A549 (cell line): ENCODE measurements at regions not wholly inside any gene's neighbourhood (a gene's known extent, or its start where the extent isn't known, plus 50 kb on each side); places are given as distances from the start of the nearest gene placed in this dataset.

Source experiments
- ATAC-seq, 2 experiments: fragments of 200-7000 bp in 1 of 2; fragments of >200 bp in 1 of 2; cut with Nextera tagmentation in 1 of 2; cut with Tn5 transposase in 1 of 2; 3 replicates each; pipeline versions ENCODE4 v1.8.0 to v1.9.1; 2018 to 2020; ENCODE audit warnings: mild to moderate bottlenecking in 1 of 2, moderate library complexity in 1 of 2
- CTCF ChIA-PET: fragments of 300-600 bp; sonication (Branson Sonifier 250); formaldehyde crosslinking; extraction: SDS; loops from one replicate; lab custom pipeline; 2021; ENCODE audit warnings: antibody characterized with exemption, inconsistent platforms; lab: Yijun Ruan, JAX
- POLR2A ChIA-PET: fragments of 350-600 bp; formaldehyde crosslinking; extraction: SDS; loops from one replicate; lab custom pipeline; 2021; ENCODE audit warnings: antibody characterized with exemption, inconsistent platforms; lab: Yijun Ruan, JAX
- DNase-seq, 2 experiments: peaks; one replicate each; pipeline versions ENCODE4 v3.0.0 to v3.0.0-alpha.2; 2011 to 2016; ENCODE audit warnings: low read depth in 1 of 2, low spot score in 1 of 2
- FAIRE-seq: peaks from 2 replicates; lab custom pipeline; 2011; peaks lifted over from hg19 to GRCh38; lab: Jason Lieb, UNC
- H3K27ac ChIP-seq, 2 experiments: fragments of >200 bp; sonication (Bioruptor Twin); formaldehyde crosslinking; 3 replicates each; pipeline ENCODE4 v1.5.1; 2016 to 2017
- H3K4me1 ChIP-seq: fragments of >200 bp; sonication (Bioruptor Twin); formaldehyde crosslinking; 3 replicates; pipeline ENCODE4 v1.6.1; 2016
- H3K4me2 ChIP-seq: fragments of >200 bp; sonication (Bioruptor Twin); formaldehyde crosslinking; 3 replicates; pipeline ENCODE4 v1.6.1; 2016
- H3K4me3 ChIP-seq: fragments of >200 bp; sonication (Bioruptor Twin); formaldehyde crosslinking; 3 replicates; pipeline ENCODE4 v1.5.1; 2016
- H3K9me3 ChIP-seq: fragments of >200 bp; sonication (Bioruptor Twin); formaldehyde crosslinking; 3 replicates; pipeline ENCODE4 v1.6.1; 2016
- ATOH8 ChIP-seq: fragments of 250-450 bp; sonication (Bioruptor Pico); IDR thresholded peaks from 2 replicates; pipeline ENCODE4 v1.5.0; 2020; ENCODE audit warnings: low read depth, mild to moderate bottlenecking, moderate library complexity
- BCL3 ChIP-seq: fragments of >200 bp; sonication (Bioruptor Twin); formaldehyde crosslinking; IDR thresholded peaks from 3 replicates; pipeline ENCODE4 v1.6.1; 2016
- BHLHE40 ChIP-seq: IDR thresholded peaks from 2 replicates; pipeline ENCODE4 v1.6.1; 2012; ENCODE audit warnings: low read depth, low read length, inconsistent platforms
- E2F6 ChIP-seq: IDR thresholded peaks from 2 replicates; pipeline ENCODE4 v1.6.1; 2012; ENCODE audit warnings: low read depth, borderline replicate concordance
- EP300 ChIP-seq, 2 experiments: fragments of >200 bp; sonication (Bioruptor Twin); formaldehyde crosslinking; IDR thresholded peaks; 2 replicates in 1 of 2; 3 replicates in 1 of 2; pipeline ENCODE4 v1.6.1; 2016 to 2017
- FOSL2 ChIP-seq, 2 experiments: fragments of 450-650 bp in 1 of 2; fragments of >200 bp in 1 of 2; sonication (Bioruptor Twin) in 1 of 2; formaldehyde crosslinking; IDR thresholded peaks; 2 replicates each; pipeline versions ENCODE4 v1.5.0 to v1.6.1; 2016 to 2020; ENCODE audit warnings: mild to moderate bottlenecking in 1 of 2, moderate library complexity in 1 of 2
- FOXS1 ChIP-seq: fragments of 250-450 bp; sonication (Bioruptor Pico); IDR thresholded peaks from 2 replicates; pipeline ENCODE4 v1.5.0; 2020; ENCODE audit warnings: mild to moderate bottlenecking, moderate library complexity
- GATA3 ChIP-seq: IDR thresholded peaks from 2 replicates; pipeline ENCODE4 v1.6.1; 2012; ENCODE audit warnings: borderline replicate concordance
- HDAC2 ChIP-seq: fragments of 200-600 bp; sonication (generic); IDR thresholded peaks from 2 replicates; pipeline ENCODE4 v1.6.1; 2016
- HES2 ChIP-seq: fragments of >200 bp; sonication (Bioruptor Twin); formaldehyde crosslinking; IDR thresholded peaks from 2 replicates; pipeline ENCODE4 v1.6.1; 2016
- HOXA7 ChIP-seq: fragments of 250-450 bp; sonication (Bioruptor Pico); IDR thresholded peaks from 2 replicates; pipeline ENCODE4 v1.5.0; 2020; ENCODE audit warnings: mild to moderate bottlenecking, moderate library complexity
- KDM5A ChIP-seq: fragments of 200-600 bp; sonication (generic); IDR thresholded peaks from 2 replicates; pipeline ENCODE4 v1.6.1; 2016; ENCODE audit warnings: antibody characterized with exemption, mild to moderate bottlenecking
- NFE2L2 ChIP-seq: fragments of 150-350 bp; conservative IDR thresholded peaks from 2 replicates; pipeline ENCODE4 v1.6.1; 2014; ENCODE audit warnings: low read length
- PHF8 ChIP-seq: fragments of 200-600 bp; sonication (generic); IDR thresholded peaks from 2 replicates; pipeline ENCODE4 v1.6.1; 2016; ENCODE audit warnings: low read depth, mild to moderate bottlenecking, antibody characterized with exemption, moderate library complexity, borderline replicate concordance
- POLR2A ChIP-seq: IDR thresholded peaks from 2 replicates; pipeline ENCODE4 v1.6.1; 2012; ENCODE audit warnings: mild to moderate bottlenecking, low read length
- POLR2AphosphoS2 ChIP-seq: conservative IDR thresholded peaks from 2 replicates; pipeline ENCODE4 v1.6.1; 2012; ENCODE audit warnings: low read length, improper control_type of control experiment, inconsistent platforms
- RAD21 ChIP-seq, 2 experiments: fragments of >200 bp in 1 of 2; sonication (Bioruptor Twin) in 1 of 2; formaldehyde crosslinking in 1 of 2; IDR thresholded peaks in 1 of 2; conservative IDR thresholded peaks in 1 of 2; 2 replicates in 1 of 2; 3 replicates in 1 of 2; pipeline ENCODE4 v1.6.1; 2012 to 2018; ENCODE audit warnings: inconsistent platforms in 1 of 2
- RCOR1 ChIP-seq: fragments of 150-350 bp; IDR thresholded peaks from 2 replicates; pipeline ENCODE4 v1.6.1; 2014; ENCODE audit warnings: antibody characterized with exemption, low read length, low read depth
- REST ChIP-seq: fragments of 200-600 bp; sonication (generic); IDR thresholded peaks from 2 replicates; pipeline ENCODE4 v1.6.1; 2016; ENCODE audit warnings: antibody characterized with exemption, mild to moderate bottlenecking, moderate library complexity
- RFX5 ChIP-seq: fragments of 450-650 bp; IDR thresholded peaks from 2 replicates; pipeline ENCODE4 v1.7.1; 2014; ENCODE audit warnings: antibody characterized with exemption, mild to moderate bottlenecking, moderate library complexity
- RNF2 ChIP-seq: fragments of 200-600 bp; sonication (generic); IDR thresholded peaks from 2 replicates; pipeline ENCODE4 v1.6.1; 2016; ENCODE audit warnings: low read depth, mild to moderate bottlenecking, antibody characterized with exemption, moderate library complexity, borderline replicate concordance
- ZC3H11A ChIP-seq: fragments of 450-650 bp; IDR thresholded peaks from 2 replicates; pipeline ENCODE4 v1.6.1; 2014; ENCODE audit warnings: antibody characterized with exemption, mild to moderate bottlenecking
- ZNF302 ChIP-seq: fragments of 250-450 bp; sonication (Bioruptor Pico); IDR thresholded peaks from 2 replicates; pipeline ENCODE4 v1.9.0; 2021; ENCODE audit warnings: inconsistent platforms, mild to moderate bottlenecking, moderate library complexity
- WGBS: methylation state at CpG from one replicate; pipeline ENCODE4 v1.1.6; 2017; ENCODE audit errors: missing lambda C conversion rate; 5-methylcytosine and 5-hydroxymethylcytosine counted together
- TF ChIP-seq, protein P1 (sequence below): fragments of 150-350 bp; IDR thresholded peaks from 2 replicates; pipeline ENCODE4 v1.6.1; 2014; ENCODE audit warnings: low read depth, mild to moderate bottlenecking, low read length

DNA sequence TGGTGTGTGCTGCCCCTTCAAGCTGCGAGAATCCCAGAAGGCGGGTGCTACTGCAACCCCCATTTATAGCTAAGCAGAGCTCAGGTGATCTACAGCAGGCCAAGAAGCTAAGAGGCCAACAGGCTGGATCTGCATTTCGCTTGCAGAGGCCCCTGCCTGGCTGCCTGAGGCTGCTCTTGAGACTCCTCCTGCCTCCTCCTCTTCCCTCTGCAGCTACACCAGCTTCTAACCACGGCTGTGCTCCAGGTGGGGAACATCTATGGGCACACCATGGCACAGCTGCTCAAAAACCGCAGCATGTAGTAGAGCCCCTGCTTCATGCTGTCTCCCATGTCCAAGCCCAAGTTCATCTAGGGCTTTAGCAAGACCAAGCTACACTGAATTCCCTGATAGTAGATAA lies 72.9 kb upstream of the ZNF678 start:
- DNase-seq: no peak
- ATAC-seq: no peak
- Histone ChIP-seq H3K4me2 (no peak overlapping the region), H3K9me3 (peaks cover 7% of the 10 kb centered on the region; the same call in 2 of the 3 replicates), H3K27ac (no peak overlapping the region), H3K4me3 (no peak overlapping the region), H3K4me1 (no peaks in the 10 kb centered on the region)
- CTCF ChIA-PET: no interaction called here
- no peak for FAIRE-seq
- no peak for TF ChIP-seq BHLHE40
- TF ChIP-seq RNF2: no peak
- TF ChIP-seq FOSL2 (IDR thresholded peaks at IDR 0.05): no peak
- TF ChIP-seq FOSL2 (CRISPR knock-in tag; IDR thresholded peaks at IDR 0.05): no peak
- no peak for TF ChIP-seq E2F6
- TF ChIP-seq HDAC2: no peak
- TF ChIP-seq POLR2A: no peak
- no peak for TF ChIP-seq ZNF302
- no peak for TF ChIP-seq ZC3H11A
- TF ChIP-seq GATA3: no peak
- no peak for TF ChIP-seq RFX5
- no peak for TF ChIP-seq NFE2L2
- TF ChIP-seq POLR2AphosphoS2: no peak
- no peak for TF ChIP-seq HOXA7
- TF ChIP-seq ATOH8 (CRISPR knock-in tag): no peak
- TF ChIP-seq RCOR1: no peak
- TF ChIP-seq BCL3: no peak
- TF ChIP-seq PHF8: no peak
- TF ChIP-seq REST: no peak
- no peak for TF ChIP-seq KDM5A
- POLR2A ChIA-PET: no interaction called here
- WGBS: 11% methylated on average over 5 of the region's 5 CpGs

GRCh38 chr1:227490001-227490400 lies 73.4 kb upstream of the ZNF678 start:
- Histone ChIP-seq H3K4me1 (no peaks in the 10 kb centered on the region), H3K4me2 (no peak overlapping the region)
- FAIRE-seq: no peak
- ChIA-PET POLR2A (no interaction called here), CTCF (no interaction called here)
- 41% methylated on average over 2 of the region's 2 CpGs for WGBS
- ATAC-seq: no peak
- DNase-seq: no peak
- no peak for TF ChIP-seq ZNF302
- TF ChIP-seq, protein P1, sequence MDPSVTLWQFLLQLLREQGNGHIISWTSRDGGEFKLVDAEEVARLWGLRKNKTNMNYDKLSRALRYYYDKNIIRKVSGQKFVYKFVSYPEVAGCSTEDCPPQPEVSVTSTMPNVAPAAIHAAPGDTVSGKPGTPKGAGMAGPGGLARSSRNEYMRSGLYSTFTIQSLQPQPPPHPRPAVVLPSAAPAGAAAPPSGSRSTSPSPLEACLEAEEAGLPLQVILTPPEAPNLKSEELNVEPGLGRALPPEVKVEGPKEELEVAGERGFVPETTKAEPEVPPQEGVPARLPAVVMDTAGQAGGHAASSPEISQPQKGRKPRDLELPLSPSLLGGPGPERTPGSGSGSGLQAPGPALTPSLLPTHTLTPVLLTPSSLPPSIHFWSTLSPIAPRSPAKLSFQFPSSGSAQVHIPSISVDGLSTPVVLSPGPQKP: no peak
- no peak for TF ChIP-seq HES2
- TF ChIP-seq ATOH8 (CRISPR knock-in tag): no peak
- no peak for TF ChIP-seq FOXS1
- TF ChIP-seq KDM5A: no peak
- no peak for TF ChIP-seq RFX5
- no peak for TF ChIP-seq EP300 (IDR thresholded peaks at IDR 0.05)
- no peak for TF ChIP-seq GATA3
- TF ChIP-seq RAD21 (conservative IDR thresholded peaks at IDR 0.05 in 1 of 2, IDR thresholded peaks at IDR 0.05 in 1 of 2): no peak
- TF ChIP-seq, all 56 proteins: peak for 0
- H3K9me3 ChIP-seq: peaks cover 7% of the 10 kb centered on the region; the same call in 2 of the 3 replicates
- H3K27ac ChIP-seq: no peak overlapping the region
- no peak overlapping the region for H3K4me3 ChIP-seq
